Inflammatory macrophage treated with lipopolysaccharide for 4 hours (primary cell): ENCODE measurements at regions not wholly inside any gene's neighbourhood (a gene's known extent, or its start where the extent isn't known, plus 50 kb on each side); places are given as distances from the start of the nearest gene placed in this dataset.
"Not testable (repeated sequence)": the region's sequence is repeated elsewhere in the genome, so short reads cannot be mapped to it uniquely, and the experiment has no call there.

Source experiments
- DNase-seq: peaks from one replicate; pipeline ENCODE4 v3.0.0-alpha.2; 2020

DNA sequence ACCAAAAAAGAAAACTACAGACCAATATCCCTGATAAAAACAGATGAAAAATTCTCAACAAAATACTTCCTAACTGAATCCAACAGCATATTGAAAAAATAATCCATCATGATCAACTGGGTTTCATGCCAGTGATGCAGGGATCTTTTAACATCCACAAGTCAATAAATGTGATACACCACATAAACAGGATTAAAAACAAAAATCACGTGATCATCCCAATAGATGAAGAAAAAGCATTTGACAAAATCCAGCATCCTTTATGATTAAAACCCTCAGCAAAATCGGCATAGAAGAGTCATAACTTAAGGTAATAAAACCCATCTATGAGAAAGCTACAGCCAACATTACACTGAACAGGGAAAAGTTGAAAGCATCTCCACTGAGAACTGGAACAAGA, 107.5 kb downstream of the DCLK3 start:
- no peak for DNase-seq

DNA sequence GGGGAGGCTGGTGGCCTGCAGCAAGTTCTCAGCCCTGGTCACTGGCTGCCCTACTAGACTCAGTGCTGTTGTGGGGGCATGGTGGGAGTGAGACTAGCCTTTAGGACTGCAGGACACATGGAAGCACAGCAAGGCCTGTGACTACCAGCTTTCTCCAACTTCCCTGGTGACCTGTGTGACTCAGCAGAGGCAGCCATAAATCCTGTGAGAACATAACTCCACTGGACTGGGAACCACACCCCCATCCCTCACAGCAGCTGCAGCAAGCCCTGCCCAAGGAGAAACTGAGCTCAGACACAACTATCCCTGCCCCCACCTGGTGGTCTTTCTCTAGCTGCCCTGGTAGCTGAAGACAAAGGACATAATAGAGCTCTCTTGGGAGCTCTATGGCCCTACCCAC, 111.3 kb downstream of the DCLK3 start:
- no peak for DNase-seq

DNA sequence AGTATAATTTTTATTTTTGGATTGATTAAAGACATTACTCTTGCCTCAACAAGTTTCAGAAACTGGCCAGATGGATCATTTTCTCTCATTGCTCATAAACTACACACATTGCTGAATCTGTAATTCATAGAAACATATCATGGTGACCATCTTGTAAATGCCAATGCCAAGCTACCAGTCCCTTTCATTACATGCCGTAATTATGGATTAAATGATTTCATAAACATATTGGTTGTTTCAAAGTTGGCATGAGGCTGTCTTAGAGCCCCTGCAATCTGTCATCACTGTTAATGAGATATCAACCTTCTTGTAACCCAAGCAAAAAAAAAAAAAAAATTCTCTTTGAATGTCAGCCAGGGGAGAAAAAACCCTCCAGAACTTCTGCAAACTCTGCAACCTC, 112.2 kb downstream of the DCLK3 start:
- no peak for DNase-seq

DNA sequence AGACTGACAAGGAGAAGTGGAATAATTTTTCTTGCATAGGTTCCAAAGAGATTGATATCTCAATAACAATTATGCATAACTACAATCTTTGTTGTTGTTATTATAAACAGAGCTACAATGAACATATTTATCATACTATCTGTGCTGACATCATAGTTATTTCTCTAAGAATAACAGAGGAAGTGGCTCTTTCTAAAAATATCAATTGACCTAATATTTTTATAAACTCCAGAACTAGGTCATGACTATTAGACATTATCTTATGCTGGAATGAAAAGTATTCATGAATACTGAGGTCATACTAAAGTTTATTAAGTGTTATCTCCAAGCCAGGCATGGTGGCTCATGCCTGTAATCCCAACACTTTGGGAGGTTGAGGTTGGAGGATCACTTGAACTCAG, 114.1 kb downstream of the DCLK3 start:
- DNase-seq, result no peak

DNA sequence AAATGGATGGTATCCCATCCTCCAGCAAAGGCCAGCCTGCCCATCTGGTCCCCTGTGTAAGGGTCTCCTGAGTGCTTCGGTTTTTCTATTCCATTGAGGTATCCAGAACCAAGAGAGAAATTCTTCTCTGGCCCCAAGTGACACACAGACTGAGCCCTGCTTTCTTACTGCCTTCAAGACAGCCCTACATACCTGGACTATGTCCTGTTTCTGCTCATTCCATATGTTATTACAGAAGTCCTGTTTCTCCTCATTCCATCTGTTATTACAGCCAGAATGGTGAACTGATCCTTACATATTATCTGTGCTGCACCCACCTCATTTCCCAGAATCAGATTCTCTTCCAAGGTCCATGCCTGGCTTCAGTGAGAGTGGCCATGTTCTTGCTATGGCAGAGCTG, 115.2 kb downstream of the DCLK3 start:
- DNase-seq, result no peak

DNA sequence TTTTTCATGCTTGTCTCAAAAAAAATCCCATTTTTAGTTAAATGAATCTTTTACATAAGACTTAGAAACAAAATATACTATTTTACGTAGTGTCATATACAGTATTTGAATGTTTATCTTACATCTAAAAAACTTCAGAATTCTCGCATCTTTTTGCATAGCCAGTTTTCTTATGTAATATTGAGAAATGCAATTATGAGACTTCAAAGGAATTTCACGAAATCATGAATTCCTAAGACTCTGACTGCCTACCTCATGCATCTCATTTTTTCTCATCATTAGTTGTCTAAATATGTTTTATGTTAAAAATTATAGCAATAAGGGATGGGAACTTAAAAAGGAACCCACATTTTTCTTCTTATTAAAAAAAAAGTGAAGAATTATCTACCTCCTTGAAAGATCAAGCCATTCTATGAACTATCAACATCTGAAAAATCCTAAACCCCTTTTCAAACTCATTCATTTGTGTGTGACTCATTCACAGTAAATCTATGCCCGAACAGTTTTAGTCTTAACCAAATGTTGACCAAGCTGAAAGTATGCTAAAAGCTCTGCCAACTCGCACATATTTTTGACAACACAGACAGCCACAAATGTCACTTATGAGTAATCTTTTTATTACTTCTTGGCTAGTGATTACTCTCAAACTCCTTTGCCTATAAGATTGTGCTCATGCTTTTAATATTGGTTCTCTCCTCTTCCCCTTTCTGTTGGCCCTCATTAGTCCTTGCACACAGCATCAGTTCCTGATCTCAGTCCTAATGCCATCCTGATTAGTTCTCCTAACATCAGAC, 115.9 kb downstream of the DCLK3 start:
- DNase-seq, result no peak

DNA sequence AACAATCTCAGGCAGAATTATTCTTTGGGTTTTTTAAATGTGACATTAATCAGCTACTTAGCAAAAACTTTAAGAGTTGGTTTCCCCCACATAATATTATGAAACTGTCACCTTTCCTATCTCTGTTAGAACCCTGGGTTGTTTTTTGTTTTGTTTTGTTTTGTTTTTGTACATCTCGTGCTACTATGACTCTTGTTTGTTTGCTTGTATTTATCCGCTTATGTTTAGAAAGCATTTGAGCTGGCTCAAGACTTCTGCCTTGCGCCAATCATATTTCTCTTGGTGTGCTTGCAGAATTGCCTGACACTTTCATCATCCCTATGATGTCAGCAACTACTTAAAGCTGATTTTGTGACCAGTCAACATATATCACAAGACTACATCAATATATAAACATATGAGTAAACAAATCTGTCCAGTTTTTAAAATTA, 116.9 kb downstream of the DCLK3 start:
- DNase-seq, result peak; percentile 15

DNA sequence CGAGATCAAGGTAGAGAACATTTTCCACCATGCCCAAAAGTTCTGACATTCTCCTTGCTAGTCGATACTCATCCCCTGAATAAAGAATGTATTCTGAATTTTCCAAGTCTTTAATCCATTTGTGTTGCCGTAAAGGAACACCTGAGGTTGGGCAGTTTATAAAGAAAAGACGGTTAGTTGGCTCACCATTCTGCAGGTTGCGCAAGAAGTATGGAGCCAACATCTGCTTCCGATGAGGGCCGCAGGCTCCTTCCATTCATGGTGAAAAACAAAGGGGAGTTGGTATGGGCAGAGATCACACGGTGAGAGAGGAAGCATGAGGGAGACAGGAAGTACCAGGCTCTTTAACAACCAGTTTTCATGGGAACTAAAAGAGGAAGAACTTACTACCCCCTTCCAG, 121.2 kb downstream of the DCLK3 start:
- DNase-seq, result no peak

DNA sequence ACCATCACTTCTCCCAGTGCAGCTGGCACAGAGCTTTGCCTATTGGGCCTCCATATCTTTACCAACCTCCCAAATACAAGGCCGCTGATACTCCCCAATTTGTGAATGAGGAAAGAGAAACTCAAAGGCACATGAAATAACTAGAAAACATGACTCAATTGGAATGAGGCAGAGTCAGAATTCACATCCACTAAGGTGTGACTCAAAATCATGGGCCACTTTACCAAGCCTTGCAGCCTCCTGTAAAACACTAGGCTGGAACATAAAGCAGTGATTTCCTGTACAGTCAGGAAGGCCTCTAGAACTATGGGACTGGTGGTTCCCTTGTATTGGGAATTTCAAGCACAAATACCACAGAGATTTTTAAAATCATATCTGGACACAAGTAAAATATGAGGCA, 128.6 kb downstream of the DCLK3 start:
- DNase-seq, result no peak

DNA sequence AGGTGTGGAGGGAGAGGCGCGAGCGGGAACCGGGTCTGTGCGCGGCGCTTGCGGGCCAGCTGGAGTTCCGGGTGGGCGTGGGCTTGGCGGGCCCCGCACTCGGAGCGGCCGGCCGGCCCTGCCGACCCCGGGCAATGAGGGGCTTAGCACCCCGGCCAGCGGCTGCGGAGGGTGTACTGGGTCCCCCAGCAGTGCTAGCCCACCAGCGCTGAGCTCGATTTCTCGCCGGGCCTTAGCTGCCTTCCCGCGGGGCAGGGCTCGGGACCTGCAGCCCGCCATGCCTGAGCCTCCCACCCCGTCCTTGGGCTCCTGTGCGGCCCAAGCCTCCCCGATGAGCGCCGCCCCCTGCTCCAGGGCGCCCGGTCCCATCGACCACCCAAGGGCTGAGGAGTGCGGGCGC, 130.5 kb downstream of the DCLK3 start:
- not testable (repeated sequence) for DNase-seq

DNA sequence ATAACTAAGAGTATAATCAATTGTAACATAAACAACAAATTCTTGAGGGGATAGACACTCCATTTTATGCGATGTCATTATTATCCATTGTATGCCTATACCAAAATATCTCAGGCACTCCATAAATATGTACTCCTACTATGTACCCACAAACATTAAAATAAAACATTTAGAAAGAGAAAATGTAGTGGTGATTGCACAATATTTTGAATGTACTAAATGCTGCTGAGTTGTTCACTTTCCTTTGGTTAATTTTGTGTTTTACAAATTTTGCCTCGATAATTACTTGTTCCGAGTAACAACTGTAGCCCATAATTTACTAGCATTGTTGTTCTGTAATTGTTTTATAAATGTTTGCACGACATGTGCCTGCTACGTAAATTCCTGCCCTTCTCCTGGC, 131.3 kb downstream of the DCLK3 start:
- no peak for DNase-seq

DNA sequence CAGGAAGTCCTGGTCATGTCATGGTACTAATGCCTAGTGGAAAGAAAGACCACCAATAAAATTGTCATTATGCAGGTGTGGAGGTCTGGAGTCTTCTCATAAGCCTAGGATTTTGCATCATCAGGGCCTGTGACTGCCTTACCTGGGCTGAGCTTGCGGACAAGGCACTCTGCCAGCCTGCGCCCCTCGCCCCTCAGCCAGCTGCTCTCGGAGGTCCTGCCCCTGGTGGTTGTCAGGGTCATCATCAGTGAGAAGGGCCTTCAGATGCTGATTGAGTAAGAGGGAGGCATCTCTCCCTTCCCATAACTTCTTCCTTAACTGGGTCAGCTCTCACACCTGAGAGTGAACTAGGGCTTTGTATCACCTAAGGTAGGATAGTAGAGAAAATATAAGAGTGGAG, 132.8 kb downstream of the DCLK3 start:
- DNase-seq, result no peak

DNA sequence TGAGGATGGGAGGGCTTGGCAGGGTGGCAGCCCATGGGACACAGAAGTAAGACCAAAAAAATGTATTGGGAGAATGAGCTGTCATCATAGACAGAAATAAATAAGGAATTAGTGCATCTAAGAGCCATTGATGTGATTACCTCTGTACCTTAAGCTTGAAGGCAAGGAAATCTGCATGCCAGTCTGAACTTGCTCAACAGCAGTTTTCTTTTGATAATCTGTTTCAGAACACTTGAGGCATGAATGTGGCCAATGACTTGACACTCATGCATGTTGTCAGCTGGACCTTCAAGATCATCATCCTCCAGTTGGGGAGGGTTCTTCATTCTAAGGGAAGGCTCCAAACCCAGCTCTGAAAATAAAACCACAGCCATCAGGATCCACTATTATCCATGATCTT, 148.5 kb downstream of the DCLK3 start:
- DNase-seq, result no peak

DNA sequence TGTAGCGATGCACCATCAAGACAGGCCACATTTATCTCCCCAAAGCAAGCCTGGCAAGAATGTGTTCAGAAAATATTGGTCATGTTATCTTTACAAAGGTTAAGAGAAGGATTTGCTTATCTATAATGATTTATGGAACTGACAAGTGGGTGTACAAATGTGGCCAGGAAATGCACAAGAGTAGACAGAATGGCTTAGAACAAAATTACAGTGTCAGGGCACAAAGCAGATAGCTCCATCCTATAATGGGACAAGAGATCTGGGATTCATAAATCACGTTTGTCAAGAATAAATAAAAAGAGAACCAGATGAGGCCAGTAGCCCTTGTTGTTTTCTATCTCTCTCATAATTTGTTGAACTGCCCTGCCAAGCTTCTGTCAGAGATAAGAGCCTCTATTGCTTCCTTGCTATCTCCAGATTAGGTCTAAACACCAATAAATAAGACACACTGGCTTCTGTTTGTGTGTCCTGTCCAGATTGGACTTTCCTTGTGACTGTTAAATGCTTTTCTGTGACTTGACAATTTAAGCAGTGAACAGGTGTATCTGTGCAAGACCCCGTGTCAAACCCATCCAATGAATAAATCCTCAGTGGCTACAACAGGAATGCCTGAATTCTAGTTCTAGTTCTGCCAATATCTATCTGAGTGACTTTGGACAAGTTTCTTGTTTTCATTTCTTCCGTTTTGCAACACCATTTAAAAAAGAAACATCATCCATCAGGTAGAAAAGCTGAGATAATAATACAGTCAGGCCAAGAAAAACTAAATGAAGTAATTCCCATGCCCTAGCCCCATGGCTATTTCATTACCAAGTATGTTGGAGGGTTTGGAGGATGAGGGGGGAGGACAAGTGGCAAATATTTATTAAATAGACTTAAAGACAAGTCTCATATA, 157.2 kb downstream of the DCLK3 start:
- DNase-seq, result no peak

DNA sequence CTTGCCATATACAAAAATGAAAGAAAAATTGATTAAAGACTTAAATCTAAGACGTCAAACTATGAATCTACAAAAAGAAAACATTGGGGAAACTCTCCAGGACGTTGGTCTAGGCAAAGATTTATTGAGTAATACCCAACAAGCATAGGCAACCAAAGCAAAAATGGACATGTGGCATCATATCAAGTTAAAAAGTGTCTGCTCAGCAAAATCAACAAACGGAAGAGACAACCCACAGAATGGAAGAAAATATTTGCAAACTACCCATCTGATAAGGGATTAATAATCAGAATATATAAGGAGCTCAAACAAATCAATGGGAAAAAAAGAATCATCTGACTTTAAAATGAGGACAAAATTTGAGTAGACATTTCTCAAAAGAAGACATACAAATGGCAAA, 160.9 kb downstream of the DCLK3 start:
- DNase-seq, result no peak

DNA sequence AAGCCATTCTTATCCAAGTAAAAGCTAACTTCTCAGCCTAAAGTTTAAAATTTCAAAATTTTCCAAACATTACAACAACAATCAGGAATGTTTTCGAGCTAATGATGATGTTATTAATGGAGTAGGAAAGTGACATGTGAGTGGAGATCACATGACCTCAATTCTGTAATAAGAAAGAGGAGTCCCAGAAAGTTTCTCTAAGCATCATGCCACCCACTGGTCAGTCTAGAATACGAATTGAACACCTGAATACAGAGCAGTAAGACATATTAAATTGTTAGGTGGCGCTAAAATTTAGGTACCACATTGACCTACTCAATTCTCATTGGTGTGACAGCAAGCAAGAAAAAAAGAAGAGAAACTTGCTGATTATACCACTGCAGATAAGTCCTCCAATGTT, 163.9 kb downstream of the DCLK3 start:
- no peak for DNase-seq
